HG02981 (cell line): ENCODE measurements at regions not wholly inside any gene's neighbourhood (a gene's known extent, or its start where the extent isn't known, plus 50 kb on each side); places are given as distances from the start of the nearest gene placed in this dataset.
"Not testable (repeated sequence)": the region's sequence is repeated elsewhere in the genome, so short reads cannot be mapped to it uniquely, and the experiment has no call there.

Experiments
- ATAC-seq: cut with Tn5 transposase; IDR thresholded peaks from one replicate; pipeline ENCODE4 v1.9.1; 2021; ENCODE audit warnings: mild to moderate bottlenecking, moderate library complexity; ENCODE audit not compliant: unreplicated experiment

DNA sequence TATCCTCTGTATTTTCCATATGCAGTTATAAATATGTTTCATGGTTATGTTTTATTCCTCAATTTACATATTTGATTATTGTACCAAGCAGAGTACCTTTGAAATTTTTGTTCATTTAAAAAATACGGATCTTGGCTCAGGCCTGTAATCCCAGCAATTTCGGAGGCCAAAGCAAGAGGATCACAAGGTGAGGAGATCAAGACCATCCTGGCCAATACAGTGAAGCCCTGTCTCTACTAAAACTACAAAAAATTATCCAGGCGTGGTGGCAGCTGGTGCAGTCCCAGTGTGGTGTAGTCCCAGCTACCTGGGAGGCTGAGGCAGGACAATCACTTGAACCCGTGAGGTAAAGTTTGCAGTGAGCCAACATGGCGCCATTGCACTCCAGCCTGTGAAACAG, 251.2 kb upstream of the TPTE start:
- not testable (repeated sequence) for ATAC-seq

DNA sequence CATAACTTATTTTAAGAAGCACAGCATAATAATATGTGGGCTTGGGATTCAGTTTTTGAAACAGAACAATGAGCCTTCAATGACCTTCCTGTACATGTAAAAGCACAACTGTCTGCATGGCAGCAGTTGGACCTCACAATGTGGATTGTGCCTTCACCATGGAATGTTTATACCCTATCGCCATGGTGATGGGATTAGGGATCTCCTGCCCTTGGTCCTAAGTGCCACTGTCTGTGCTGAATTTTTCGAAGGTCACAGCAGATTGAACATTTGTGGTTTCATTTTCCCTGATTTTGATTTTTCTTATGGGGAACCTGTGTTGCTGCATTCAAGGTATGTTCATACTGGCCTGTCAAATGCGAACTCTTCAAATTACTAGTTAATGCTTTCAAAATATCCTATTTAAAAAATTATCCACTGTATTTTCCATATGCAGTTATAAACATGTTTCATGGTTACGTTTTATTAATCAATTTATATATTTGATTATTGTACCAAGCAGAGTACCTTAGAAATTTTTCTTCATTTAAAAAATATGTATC, 249.6 kb upstream of the TPTE start:
- ATAC-seq, result peak; percentile 35

DNA sequence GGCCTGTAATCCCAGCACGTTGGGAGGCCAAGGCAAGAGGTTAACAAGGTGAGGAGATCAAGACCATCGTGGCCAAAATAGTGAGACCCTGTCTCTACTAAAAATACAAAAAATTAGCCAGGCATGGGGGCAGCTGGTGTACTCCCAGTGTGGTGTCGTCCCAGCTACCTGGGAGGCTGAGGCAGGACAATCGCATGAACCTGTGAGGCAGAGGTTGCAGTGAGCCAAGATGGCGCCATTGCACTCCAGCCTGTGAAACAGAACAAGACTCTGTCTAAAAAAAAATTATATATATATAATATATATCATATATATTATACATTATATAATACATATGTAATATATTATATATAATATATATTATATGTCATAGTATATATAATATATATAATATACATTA, 249.2 kb upstream of the TPTE start:
- ATAC-seq, result peak; percentile 79

DNA sequence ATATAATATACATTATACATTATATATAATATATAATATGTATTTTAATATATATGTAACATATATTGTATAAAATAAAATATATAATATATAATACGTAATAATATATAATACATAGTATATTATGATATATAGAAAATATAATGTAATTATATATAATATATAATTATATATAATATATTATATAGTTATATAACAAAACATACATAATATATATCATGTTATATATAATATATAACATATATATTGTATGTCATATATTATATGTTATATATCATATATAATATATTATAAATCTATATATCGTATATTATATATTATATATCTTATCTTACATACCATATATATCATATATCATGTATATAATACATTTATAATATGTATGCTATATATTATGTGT, 248.2 kb upstream of the TPTE start:
- no peak for ATAC-seq

DNA sequence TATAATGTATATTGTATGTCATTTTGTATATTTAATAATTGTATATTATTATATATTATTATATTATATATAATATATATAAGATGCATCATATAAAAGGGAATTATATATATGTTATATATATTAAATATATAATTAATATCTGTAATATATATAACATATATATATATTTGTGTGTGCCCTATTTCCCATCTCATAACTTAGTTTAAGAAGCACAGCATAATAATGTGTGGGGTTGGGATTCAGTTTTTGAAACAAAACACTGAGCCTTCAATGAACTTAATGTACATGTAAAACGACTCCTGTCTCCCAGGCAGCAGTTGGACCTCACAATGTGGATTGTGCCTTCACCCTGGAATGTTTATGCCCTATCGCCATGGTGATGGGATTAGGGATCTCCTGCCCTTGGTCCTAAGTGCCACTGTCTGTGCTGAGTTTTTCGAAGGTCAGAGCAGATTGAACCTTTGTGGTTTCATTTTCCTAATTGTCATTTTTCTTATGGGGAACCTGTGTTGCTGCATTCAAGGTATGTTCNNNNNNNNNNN, 247.5 kb upstream of the TPTE start:
- ATAC-seq, result not testable (repeated sequence)
